Spinal cord (tissue), 9 donors: ENCODE measurements at regions not wholly inside any gene's neighbourhood (a gene's known extent, or its start where the extent isn't known, plus 50 kb on each side); places are given as distances from the start of the nearest gene placed in this dataset.
A peak's percentile ranks its signal among the peaks of the same experiment; 100 is the strongest.

Experiments used
- DNase-seq, 6 donors: peaks; one replicate each; pipeline versions ENCODE4 v3.0.0 to v3.0.0-alpha.2; 2013 to 2015; ENCODE audit warnings: low spot score in 6 of 6, low read depth in 4 of 6
- H3K27ac ChIP-seq: one replicate; pipeline ENCODE4 v1.5.1; 2013; ENCODE audit warnings: low read depth, low read length, control low read depth
- H3K27me3 ChIP-seq: one replicate; pipeline ENCODE4 v1.6.1; 2013; ENCODE audit warnings: low read length; ENCODE audit not compliant: control insufficient read depth, insufficient read depth
- H3K36me3 ChIP-seq: one replicate; pipeline ENCODE4 v1.6.1; 2013; ENCODE audit warnings: low read length; ENCODE audit not compliant: control insufficient read depth, insufficient read depth
- H3K4me1 ChIP-seq: one replicate; pipeline ENCODE4 v1.6.1; 2013; ENCODE audit warnings: low read length; ENCODE audit not compliant: control insufficient read depth, insufficient read depth
- H3K4me3 ChIP-seq: one replicate; pipeline ENCODE4 v1.5.1; 2013; ENCODE audit warnings: low read depth, low read length, control low read depth
- H3K9me3 ChIP-seq: one replicate; pipeline ENCODE4 v1.6.1; 2013; ENCODE audit warnings: low read length; ENCODE audit not compliant: control insufficient read depth, insufficient read depth
- WGBS: methylation state at CpG from one replicate; pipeline ENCODE4 v1.1.5; 2013; ENCODE audit warnings: missing lambda C conversion rate; ENCODE audit not compliant: insufficient coverage; 5-methylcytosine and 5-hydroxymethylcytosine counted together
- donor health status: healthy.

DNA sequence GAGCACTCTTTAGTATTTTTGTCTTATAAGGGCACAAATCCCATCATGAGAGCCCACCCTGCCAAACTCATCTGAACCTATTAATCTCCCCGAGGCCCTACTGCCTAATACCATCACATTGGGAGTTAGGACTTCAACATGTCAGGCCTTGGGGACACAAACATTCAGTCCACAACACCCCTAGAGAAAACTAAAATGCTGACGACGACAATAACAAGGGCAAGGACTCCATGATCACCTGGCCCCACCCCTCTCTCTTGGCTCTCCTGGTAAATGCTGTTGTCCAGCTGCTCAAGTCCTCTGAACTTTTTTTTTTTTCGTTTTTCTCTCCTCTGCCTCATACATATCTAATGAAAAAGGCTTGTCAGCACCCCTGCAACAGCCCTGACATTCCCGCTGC is 118.8 kb upstream of the MKI67 start:
- DNase-seq, result no peak
- Histone ChIP-seq H3K27ac (no peak overlapping the region), H3K36me3 (no peaks in the 10 kb centered on the region), H3K9me3 (no peaks in the 10 kb centered on the region), H3K4me3 (no peak overlapping the region), H3K4me1 (peaks cover 7% of the 10 kb centered on the region), H3K27me3 (no peaks in the 10 kb centered on the region)
- 92% methylated on average over 5 of the region's 5 CpGs for WGBS

DNA sequence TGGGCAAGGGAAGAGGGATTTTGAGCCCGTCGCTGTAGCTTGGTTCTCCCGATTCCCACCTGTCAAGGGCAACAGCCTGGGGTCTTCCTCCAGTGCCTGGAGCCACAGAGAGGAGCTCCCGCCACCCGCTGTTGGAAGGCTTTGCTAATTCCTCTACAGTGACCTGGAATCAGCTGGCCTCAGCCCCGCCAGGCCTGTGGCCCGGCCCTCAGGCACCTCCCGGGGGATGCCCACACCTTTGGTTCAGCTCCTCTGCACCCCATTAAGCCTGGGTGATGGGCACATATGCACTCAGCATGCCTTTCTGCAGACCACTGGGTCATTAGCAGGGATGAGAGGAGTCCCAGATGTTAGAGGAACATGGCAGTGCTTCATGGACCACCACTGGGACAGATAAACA is 121.4 kb upstream of the MKI67 start:
- DNase-seq, result no peak
- 97% methylated on average over 7 of the region's 8 CpGs for WGBS
- no peak overlapping the region for H3K27ac ChIP-seq
- no peaks in the 10 kb centered on the region for H3K27me3 ChIP-seq
- no peak overlapping the region for H3K4me3 ChIP-seq
- H3K36me3 ChIP-seq, result no peaks in the 10 kb centered on the region
- no peaks in the 10 kb centered on the region for H3K9me3 ChIP-seq
- H3K4me1 ChIP-seq, result no peaks in the 10 kb centered on the region

DNA sequence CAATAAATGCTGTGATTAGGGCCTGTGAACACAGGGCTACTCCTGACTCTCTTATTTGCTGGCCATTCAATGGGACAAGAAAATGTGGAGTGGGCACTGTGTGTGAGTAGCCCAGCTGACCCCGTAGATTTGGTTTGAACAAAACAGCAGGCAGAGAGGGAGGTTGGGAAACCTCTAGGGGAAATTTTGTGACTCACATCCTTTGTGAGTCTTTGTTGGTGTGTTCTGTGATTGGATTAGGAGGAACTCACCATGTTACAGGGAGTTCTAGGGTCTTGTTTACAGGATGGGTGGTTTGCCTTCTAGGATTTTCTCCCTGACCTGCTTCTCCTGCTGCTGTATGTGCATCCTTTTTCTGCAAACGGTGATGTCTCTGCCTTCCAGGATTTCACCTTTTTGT is 128.3 kb upstream of the MKI67 start:
- no peak for DNase-seq
- Histone ChIP-seq H3K4me1 (no peaks in the 10 kb centered on the region), H3K27ac (no peak overlapping the region), H3K36me3 (no peaks in the 10 kb centered on the region), H3K9me3 (no peaks in the 10 kb centered on the region), H3K4me3 (no peak overlapping the region), H3K27me3 (no peaks in the 10 kb centered on the region)
- WGBS, result 80% methylated on average over 1 of the region's 2 CpGs

DNA sequence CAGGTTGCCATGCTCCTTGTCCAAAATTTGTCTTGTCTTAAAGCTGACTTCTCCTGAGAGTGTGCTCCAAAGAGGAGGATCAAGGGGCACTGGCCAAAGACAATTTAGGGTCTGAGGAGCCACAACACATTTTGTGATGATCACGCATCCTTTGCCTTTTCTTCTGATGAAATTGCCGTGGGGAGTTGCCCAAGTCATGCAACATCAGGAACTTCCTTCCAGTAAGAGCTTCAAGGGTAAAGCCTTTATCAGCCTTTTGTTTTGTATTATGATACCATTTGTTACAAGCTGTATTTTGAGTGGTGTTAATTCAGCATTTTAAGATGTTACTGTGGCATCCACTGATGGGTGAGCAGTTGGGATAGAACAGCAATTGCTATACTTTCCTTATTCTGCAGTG is 131.2 kb upstream of the MKI67 start:
- Histone ChIP-seq H3K4me1 (no peaks in the 10 kb centered on the region), H3K27ac (no peak overlapping the region), H3K4me3 (no peak overlapping the region), H3K27me3 (no peaks in the 10 kb centered on the region), H3K9me3 (no peaks in the 10 kb centered on the region), H3K36me3 (no peaks in the 10 kb centered on the region)
- DNase-seq, result no peak
- 86% methylated on average over 1 of the region's 2 CpGs for WGBS

DNA sequence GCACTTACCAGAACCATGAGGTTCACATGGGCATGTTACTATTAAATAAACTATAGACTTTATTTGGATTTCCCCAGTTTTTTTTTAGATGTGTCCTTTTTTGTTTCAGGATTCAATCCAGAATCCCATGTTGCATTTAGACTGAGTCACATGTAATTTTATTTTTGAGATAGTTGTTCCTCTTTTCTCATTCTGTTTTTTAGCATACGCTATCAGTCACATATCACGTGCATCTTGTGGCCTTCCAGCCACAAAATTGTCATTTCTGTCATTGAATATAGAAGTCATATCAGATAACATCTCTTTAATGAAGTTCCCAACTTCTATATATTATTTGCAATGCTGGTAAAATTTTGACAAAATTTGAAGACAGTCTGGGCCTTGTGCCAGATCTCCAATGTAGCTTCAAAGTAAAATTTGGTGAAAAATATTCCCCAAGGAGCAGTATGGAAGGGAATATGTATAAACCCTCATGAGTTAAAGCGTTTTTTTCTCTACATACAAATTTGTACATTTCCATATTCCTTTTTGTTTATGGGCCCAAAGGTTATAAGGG is 132.3 kb upstream of the MKI67 start:
- Histone ChIP-seq H3K4me3 (no peak overlapping the region), H3K9me3 (no peaks in the 10 kb centered on the region), H3K27ac (no peak overlapping the region), H3K36me3 (no peaks in the 10 kb centered on the region), H3K27me3 (peaks cover 7% of the 10 kb centered on the region), H3K4me1 (no peaks in the 10 kb centered on the region)
- no peak for DNase-seq
- WGBS, result no CpG with 5 or more reads among the region's 3 CpGs

DNA sequence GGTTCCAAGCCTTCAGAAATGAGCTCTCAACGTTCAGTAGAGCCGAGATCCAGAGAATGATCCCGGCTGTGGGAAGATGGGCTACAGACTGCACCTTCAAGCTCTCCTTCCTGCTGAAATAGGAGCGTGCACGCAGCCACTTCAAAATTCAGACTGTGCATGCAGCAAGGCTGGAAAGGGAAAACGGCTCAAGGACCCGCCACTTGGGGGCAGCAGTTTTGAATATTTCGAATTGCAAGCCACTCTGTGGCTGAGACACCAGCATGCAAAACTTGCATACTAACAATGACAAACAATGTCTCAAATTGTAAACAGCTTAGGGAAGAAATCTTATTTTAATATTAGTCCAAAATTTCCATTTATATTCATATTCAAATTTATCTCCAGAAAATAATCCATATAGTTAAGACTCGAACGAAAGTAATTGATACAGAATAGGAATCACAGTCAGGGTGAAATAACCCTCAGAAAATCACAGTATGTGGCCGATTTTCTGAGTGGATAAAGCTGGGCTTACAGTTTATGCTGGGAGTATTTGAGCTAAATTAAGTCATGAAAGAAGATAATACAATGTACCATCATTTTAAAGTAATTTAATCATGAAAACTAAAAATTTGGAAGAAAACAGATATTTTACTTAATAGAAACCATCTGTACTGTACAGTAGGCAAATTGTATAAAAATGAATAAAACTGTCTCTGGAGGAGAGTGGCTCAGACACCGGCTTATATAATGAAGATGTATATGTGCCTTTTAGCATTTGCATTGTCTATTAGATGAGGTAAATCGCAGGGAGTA is 137.9 kb upstream of the MKI67 start:
- Histone ChIP-seq H3K27ac (no peak overlapping the region), H3K4me1 (peaks cover 15% of the 10 kb centered on the region), H3K4me3 (no peak overlapping the region), H3K27me3 (peaks cover 26% of the 10 kb centered on the region), H3K36me3 (no peaks in the 10 kb centered on the region), H3K9me3 (no peaks in the 10 kb centered on the region)
- DNase-seq, result peak in 5 of 6 donors; percentile 64 to 97 (median 78)
- 16% methylated on average over 7 of the region's 13 CpGs for WGBS

DNA sequence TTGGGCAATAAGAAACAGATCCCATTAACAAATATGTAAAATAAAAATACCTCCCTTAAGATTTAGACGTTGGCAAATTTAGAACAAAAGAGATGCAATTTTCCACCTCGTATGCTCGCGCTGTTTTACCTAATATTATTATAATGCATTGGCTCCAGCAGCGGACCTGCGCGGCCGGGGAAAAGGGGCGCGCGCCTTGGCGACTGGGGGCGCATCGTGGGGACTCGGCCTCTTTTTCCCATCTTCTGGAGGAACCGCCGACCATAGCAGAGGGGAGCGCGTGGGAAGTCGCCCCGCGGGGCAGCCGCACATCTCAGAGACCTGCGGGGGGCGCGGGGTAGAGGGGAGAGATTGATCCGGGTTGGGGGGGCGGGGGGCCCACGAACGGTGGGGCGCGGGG is 139.4 kb upstream of the MKI67 start:
- no peaks in the 10 kb centered on the region for H3K9me3 ChIP-seq
- no peaks in the 10 kb centered on the region for H3K36me3 ChIP-seq
- DNase-seq, result peak in 1 of 6 donors; percentile 64
- 14% methylated on average over 14 of the region's 32 CpGs for WGBS
- H3K4me1 ChIP-seq, result peaks cover 15% of the 10 kb centered on the region
- H3K27me3 ChIP-seq, result peaks cover 26% of the 10 kb centered on the region
- no peak overlapping the region for H3K27ac ChIP-seq
- H3K4me3 ChIP-seq, result no peak overlapping the region

DNA sequence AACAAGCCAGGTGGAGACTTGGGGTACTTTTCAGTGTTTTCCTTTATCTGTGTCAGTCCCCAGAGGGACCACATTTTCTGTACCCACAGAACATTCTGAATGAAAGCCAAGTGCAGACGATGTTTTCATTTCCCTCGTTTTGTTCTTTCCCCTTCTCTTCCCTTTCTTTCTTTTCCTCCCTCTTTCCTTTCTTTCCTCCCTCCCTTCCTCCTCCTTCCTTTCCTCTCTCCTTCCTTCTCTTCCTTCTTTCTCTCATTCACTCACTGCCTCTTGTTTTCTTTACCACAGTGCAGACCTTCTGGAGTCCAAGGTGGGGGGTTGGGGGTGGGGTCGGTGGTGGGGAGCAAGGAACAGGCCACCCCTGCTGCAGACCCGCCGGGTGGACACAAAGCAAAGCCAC is 141.4 kb upstream of the MKI67 start:
- WGBS, result 54% methylated on average over 4 of the region's 5 CpGs
- DNase-seq, result no peak
- Histone ChIP-seq H3K27me3 (peaks cover 25% of the 10 kb centered on the region), H3K9me3 (no peaks in the 10 kb centered on the region), H3K4me3 (no peak overlapping the region), H3K36me3 (no peaks in the 10 kb centered on the region), H3K27ac (no peak overlapping the region), H3K4me1 (peaks cover 15% of the 10 kb centered on the region)

DNA sequence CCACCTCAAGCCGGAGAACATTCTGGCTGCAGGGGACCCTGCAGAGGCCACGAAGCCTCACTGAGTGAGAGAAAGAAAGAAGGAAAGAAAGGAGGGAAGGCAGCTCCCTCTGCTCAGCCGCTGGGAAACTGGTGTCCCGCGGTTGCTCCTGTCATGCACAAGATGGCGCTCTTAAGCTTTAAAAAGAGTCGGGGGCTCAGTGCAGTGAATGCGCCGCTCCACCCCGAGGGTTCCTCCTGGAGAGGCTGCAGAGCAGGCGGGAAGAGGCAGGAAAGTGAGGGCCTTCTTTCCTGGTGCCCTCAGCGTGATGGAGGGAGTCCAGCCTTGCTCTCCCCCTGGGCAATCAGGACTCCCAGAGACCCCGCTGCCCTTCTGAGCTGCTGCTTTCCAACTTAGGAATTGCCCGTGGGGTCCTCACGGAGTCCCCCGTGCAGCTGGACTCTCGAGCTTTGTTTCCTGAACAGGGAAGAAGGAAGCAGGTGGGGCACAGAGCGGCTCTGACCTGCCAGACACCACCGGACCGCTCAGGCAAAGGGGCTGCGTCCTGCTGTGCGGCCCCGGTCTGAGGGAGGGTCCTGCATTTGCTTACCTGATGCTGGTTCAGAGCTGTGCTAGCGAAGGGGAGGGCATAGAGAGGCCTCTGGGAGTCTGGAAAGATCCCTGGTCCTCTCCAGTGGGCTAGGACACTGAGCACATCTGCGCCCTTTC is 141.9 kb upstream of the MKI67 start:
- no peak overlapping the region for H3K4me3 ChIP-seq
- H3K4me1 ChIP-seq, result peaks cover 15% of the 10 kb centered on the region
- WGBS, result 32% methylated on average over 25 of the region's 25 CpGs
- peaks cover 22% of the 10 kb centered on the region for H3K27me3 ChIP-seq
- no peak overlapping the region for H3K27ac ChIP-seq
- peak in 5 of 6 donors; percentile 73 to 98 (median 79) for DNase-seq
- no peaks in the 10 kb centered on the region for H3K9me3 ChIP-seq
- H3K36me3 ChIP-seq, result no peaks in the 10 kb centered on the region
